Endometrium (tissue), 2 donors: ENCODE measurements at regions not wholly inside any gene's neighbourhood (a gene's known extent, or its start where the extent isn't known, plus 50 kb on each side); places are given as distances from the start of the nearest gene placed in this dataset.

Source experiments
- FAIRE-seq: peaks from 2 replicates; lab custom pipeline; 2012; peaks lifted over from hg19 to GRCh38; lab: Jason Lieb, UNC
- donor health status: control.
- donor health status: control.

GRCh38 chr13:31686670-31687425, 52.5 kb upstream of the RXFP2 start:
- no peak for FAIRE-seq
